IMR-90 (cell line): ENCODE measurements at regions not wholly inside any gene's neighbourhood (a gene's known extent, or its start where the extent isn't known, plus 50 kb on each side); places are given as distances from the start of the nearest gene placed in this dataset.
"Not testable (repeated sequence)": the region's sequence is repeated elsewhere in the genome, so short reads cannot be mapped to it uniquely, and the experiment has no call there.

Experiments used
- ATAC-seq: fragments of 200-7000 bp; cut with Tn5 transposase; 2 replicates; pipeline ENCODE4 v1.9.1; 2020; ENCODE audit warnings: low read depth, mild to moderate bottlenecking, moderate library complexity
- BruUV-seq: library from RNA; stranded (reverse); fragments of 400-500 nt; replicated peaks from 2 replicates; lab custom pipeline; 2021; lab: Mats Ljungman, UMichigan
- CTCF ChIA-PET: fragments of 300-600 bp; formaldehyde crosslinking; extraction: SDS; loops from one replicate; lab custom pipeline; 2021; ENCODE audit warnings: antibody characterized with exemption; lab: Yijun Ruan, JAX
- POLR2A ChIA-PET: fragments of 300-600 bp; sonication (Branson Sonifier 250); formaldehyde crosslinking; loops from one replicate; lab custom pipeline; 2022; ENCODE audit warnings: antibody characterized with exemption; ENCODE audit not compliant: unreplicated experiment; lab: Charles Lee
- DNase-seq: peaks from one replicate; pipeline ENCODE4 v3.0.0; 2013
- H2AFZ ChIP-seq: replicated peaks from 2 replicates; pipeline ENCODE3; 2013; ENCODE audit warnings: low read length, mild to moderate bottlenecking; ENCODE audit not compliant: poor library complexity
- H2AK5ac ChIP-seq: 2 replicates; pipeline ENCODE4 v1.6.1; 2013; ENCODE audit warnings: low read depth, low read length, inconsistent platforms
- H2AK9ac ChIP-seq: replicated peaks from 2 replicates; pipeline ENCODE3; 2013; ENCODE audit warnings: mild to moderate bottlenecking, low read depth, low read length, moderate library complexity; ENCODE audit not compliant: poor library complexity
- H2BK120ac ChIP-seq: 2 replicates; pipeline ENCODE4 v1.6.1; 2013; ENCODE audit warnings: low read depth, low read length, inconsistent platforms
- H2BK15ac ChIP-seq: 3 replicates; pipeline ENCODE4 v1.6.1; 2013; ENCODE audit warnings: low read depth, low read length, inconsistent platforms
- H2BK20ac ChIP-seq: 2 replicates; pipeline ENCODE4 v1.6.1; 2013; ENCODE audit warnings: low read depth, mild to moderate bottlenecking, inconsistent platforms, low read length, moderate library complexity
- H2BK5ac ChIP-seq: 2 replicates; pipeline ENCODE4 v1.6.1; 2013; ENCODE audit warnings: mild to moderate bottlenecking, low read depth, low read length, inconsistent platforms; ENCODE audit not compliant: poor library complexity, severe bottlenecking
- H3K14ac ChIP-seq: replicated peaks from 2 replicates; pipeline ENCODE4 v1.6.1; 2013; ENCODE audit warnings: low read depth, low read length, inconsistent platforms
- H3K18ac ChIP-seq: 2 replicates; pipeline ENCODE4 v1.6.1; 2013; ENCODE audit warnings: low read depth, low read length, control low read depth
- H3K23ac ChIP-seq: 2 replicates; pipeline ENCODE4 v1.6.1; 2013; ENCODE audit warnings: low read depth, low read length, inconsistent platforms
- H3K27ac ChIP-seq: 2 replicates; pipeline ENCODE4 v1.5.1; 2013; ENCODE audit warnings: mild to moderate bottlenecking, control low read depth, low read length; ENCODE audit not compliant: insufficient read depth
- H3K27me3 ChIP-seq: 2 replicates; pipeline ENCODE4 v1.6.1; 2013; ENCODE audit warnings: low read length; ENCODE audit not compliant: control insufficient read depth, insufficient read depth
- H3K36me3 ChIP-seq: 2 replicates; pipeline ENCODE4 v1.6.1; 2013; ENCODE audit warnings: low read length, mixed read lengths; ENCODE audit not compliant: control insufficient read depth, insufficient read depth
- H3K4ac ChIP-seq: 2 replicates; pipeline ENCODE4 v1.6.1; 2013; ENCODE audit warnings: low read depth, low read length, inconsistent platforms
- H3K4me1 ChIP-seq: 2 replicates; pipeline ENCODE4 v1.6.1; 2013; ENCODE audit warnings: low read length, mixed read lengths; ENCODE audit not compliant: control insufficient read depth, insufficient read depth
- H3K4me2 ChIP-seq: 2 replicates; pipeline ENCODE4 v1.6.1; 2013; ENCODE audit warnings: low read depth, mild to moderate bottlenecking, control low read depth, low read length, moderate library complexity
- H3K4me3 ChIP-seq: 2 replicates; pipeline ENCODE4 v1.5.1; 2013; ENCODE audit warnings: low read depth, mild to moderate bottlenecking, control low read depth, low read length, moderate library complexity; ENCODE audit not compliant: insufficient read depth
- H3K56ac ChIP-seq: 2 replicates; pipeline ENCODE4 v1.6.1; 2013; ENCODE audit warnings: low read length, inconsistent platforms; ENCODE audit not compliant: insufficient read depth; ENCODE audit errors: extremely low read depth
- H3K79me1 ChIP-seq, 2 experiments: 2 replicates each; pipeline ENCODE4 v1.6.1; 2013; ENCODE audit warnings: low read length in 2 of 2, inconsistent platforms in 1 of 2, low read depth in 1 of 2
- H3K9ac ChIP-seq: 2 replicates; pipeline ENCODE4 v1.6.1; 2013; ENCODE audit warnings: low read depth, low read length, control low read depth
- H3K9me1 ChIP-seq: 2 replicates; pipeline ENCODE4 v1.6.1; 2013; ENCODE audit warnings: low read length, inconsistent platforms; ENCODE audit not compliant: insufficient read depth
- H3K9me3 ChIP-seq: 2 replicates; pipeline ENCODE4 v1.6.1; 2013; ENCODE audit warnings: low read length; ENCODE audit not compliant: control insufficient read depth, insufficient read depth
- H4K20me1 ChIP-seq: 2 replicates; pipeline ENCODE4 v1.6.1; 2013; ENCODE audit warnings: low read length, inconsistent platforms; ENCODE audit not compliant: insufficient read depth
- H4K5ac ChIP-seq: 2 replicates; pipeline ENCODE4 v1.6.1; 2013; ENCODE audit warnings: mild to moderate bottlenecking, low read depth, low read length, control low read depth
- H4K8ac ChIP-seq, 2 experiments: 2 replicates each; pipeline ENCODE4 v1.6.1; 2013; ENCODE audit warnings: low read depth in 2 of 2, low read length in 2 of 2, control low read depth in 1 of 2, inconsistent platforms in 1 of 2
- H4K91ac ChIP-seq: 2 replicates; pipeline ENCODE4 v1.6.1; 2013; ENCODE audit warnings: low read depth, low read length, inconsistent platforms; ENCODE audit not compliant: insufficient read depth
- RAD21 ChIP-seq: IDR thresholded peaks from 2 replicates; pipeline ENCODE4 v1.6.1; 2012; ENCODE audit warnings: low read length, improper control_type of control experiment
- WGBS, 2 experiments: methylation state at CpG; one replicate each; pipeline versions ENCODE4 v1.1.5 to v1.1.7; 2013; ENCODE audit warnings: missing lambda C conversion rate in 2 of 2; ENCODE audit not compliant: insufficient read length in 1 of 2; ENCODE audit errors: extremely low coverage in 2 of 2; 5-methylcytosine and 5-hydroxymethylcytosine counted together
- dilution Hi-C: fragments of 300-500 bp; cut with HindIII; formaldehyde crosslinking; loops from one replicate; pipeline ENCODE4 v1.14.3; 2018; ENCODE audit warnings: low sequenced_read_pairs; ENCODE audit not compliant: unreplicated experiment
- in situ Hi-C: fragments of 300-500 bp; cut with MboI; formaldehyde crosslinking; loops from 3 replicates; pipeline ENCODE4 v1.14.3; 2019; ENCODE audit warnings: low sequenced_read_pairs, inconsistent platforms, mixed read lengths
- intact Hi-C: fragments of 100-400 bp; cut with micrococcal nuclease; formaldehyde crosslinking; loops from 2 replicates; pipeline ENCODE4 v1.10.0; 2022

- ChIA-PET CTCF (no interaction called here), POLR2A (no interaction called here)
- Histone ChIP-seq H3K9me1 (no peaks in the 10 kb centered on the region), H2AFZ (no peak overlapping the region), H4K20me1 (no peaks in the 10 kb centered on the region), H3K4ac (no peak overlapping the region), H3K27ac (no peak overlapping the region), H3K9ac (no peak overlapping the region), H3K36me3 (no peaks in the 10 kb centered on the region), H3K27me3 (no peaks in the 10 kb centered on the region), H3K18ac (no peak overlapping the region), H3K4me3 (no peak overlapping the region), H2BK120ac (no peak overlapping the region), H2BK20ac (no peak overlapping the region), H2BK15ac (no peak overlapping the region), H2BK5ac (no peak overlapping the region), H4K91ac (no peak overlapping the region), H3K4me1 (no peaks in the 10 kb centered on the region), H3K9me3 (no peaks in the 10 kb centered on the region), H2AK5ac (no peak overlapping the region), H3K79me1 (no peaks in the 10 kb centered on the region), H3K14ac (no peak overlapping the region), H2AK9ac (no peak overlapping the region), H3K23ac (no peak overlapping the region), H4K5ac (no peak overlapping the region), H3K4me2 (no peak overlapping the region), H4K8ac (no peak overlapping the region), H3K56ac (no peak overlapping the region)
- no CpG with 5 or more reads among the region's 2 CpGs for WGBS, 2 experiments
- TF ChIP-seq RAD21: no peak
- intact Hi-C loops (no loop called here), dilution Hi-C loops (no loop called here), in situ Hi-C loops (no loop called here)
- no TSS peak for BruUV-seq
- DNase-seq: no peak
- no peak for ATAC-seq
These were observed 143.9 kb upstream of the SEMA3C start for GRCh38 chr7:81062755-81063154.

DNA sequence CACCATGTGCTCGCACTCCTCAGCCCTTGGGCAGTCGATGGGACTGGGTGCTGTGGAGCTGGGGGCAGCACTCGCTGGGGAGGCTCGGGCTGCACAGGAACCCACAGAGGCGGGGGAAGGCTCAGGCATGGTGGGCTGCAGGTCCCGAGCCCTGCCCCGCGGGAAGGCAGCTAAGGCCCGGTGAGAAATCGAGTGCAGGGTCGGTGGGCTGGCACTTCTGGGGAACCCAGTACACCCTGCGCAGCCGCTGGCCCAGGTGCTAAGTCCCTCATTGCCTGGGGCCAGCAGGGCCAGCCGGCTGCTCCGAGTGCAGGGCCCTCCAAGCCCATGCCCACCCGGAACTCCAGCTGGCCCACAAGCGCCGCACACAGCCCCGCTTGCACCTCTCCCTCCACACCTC lies 138.6 kb upstream of the SEMA3C start:
- H3K27me3 ChIP-seq, H4K91ac ChIP-seq, POLR2A ChIA-PET, H3K56ac ChIP-seq, H3K27ac ChIP-seq, H3K18ac ChIP-seq, H4K5ac ChIP-seq, H3K4me1 ChIP-seq, H2BK120ac ChIP-seq, H2BK5ac ChIP-seq, H3K9me3 ChIP-seq, H2BK15ac ChIP-seq, H3K9ac ChIP-seq, H3K4me3 ChIP-seq, H2AK5ac ChIP-seq, H2BK20ac ChIP-seq, H3K9me1 ChIP-seq, ATAC-seq, H3K4me2 ChIP-seq, H2AFZ ChIP-seq, H3K4ac ChIP-seq, H3K36me3 ChIP-seq, H4K8ac ChIP-seq, BruUV-seq, H3K23ac ChIP-seq, intact Hi-C loops, DNase-seq, in situ Hi-C loops, H3K79me1 ChIP-seq, H2AK9ac ChIP-seq, H4K20me1 ChIP-seq, H3K14ac ChIP-seq, dilution Hi-C loops: not testable (repeated sequence)
- CTCF ChIA-PET: interaction anchor here (0.6 kb wide), 1 partner anchor 326 kb away, joined by 4 read pairs; no protein-coding TSS in a partner anchor
- WGBS, 2 experiments: no CpG with 5 or more reads among the region's 19 CpGs
